A549 (cell line): ENCODE measurements at regions not wholly inside any gene's neighbourhood (a gene's known extent, or its start where the extent isn't known, plus 50 kb on each side); places are given as distances from the start of the nearest gene placed in this dataset.
"Not testable (repeated sequence)": the region's sequence is repeated elsewhere in the genome, so short reads cannot be mapped to it uniquely, and the experiment has no call there.

Source experiments
- ATAC-seq, 2 experiments: fragments of 200-7000 bp in 1 of 2; fragments of >200 bp in 1 of 2; cut with Nextera tagmentation in 1 of 2; cut with Tn5 transposase in 1 of 2; 3 replicates each; pipeline versions ENCODE4 v1.8.0 to v1.9.1; 2018 to 2020; ENCODE audit warnings: mild to moderate bottlenecking in 1 of 2, moderate library complexity in 1 of 2
- CTCF ChIA-PET: fragments of 300-600 bp; sonication (Branson Sonifier 250); formaldehyde crosslinking; extraction: SDS; loops from one replicate; lab custom pipeline; 2021; ENCODE audit warnings: antibody characterized with exemption, inconsistent platforms; lab: Yijun Ruan, JAX
- POLR2A ChIA-PET: fragments of 350-600 bp; formaldehyde crosslinking; extraction: SDS; loops from one replicate; lab custom pipeline; 2021; ENCODE audit warnings: antibody characterized with exemption, inconsistent platforms; lab: Yijun Ruan, JAX
- DNase-seq, 2 experiments: peaks; one replicate each; pipeline versions ENCODE4 v3.0.0 to v3.0.0-alpha.2; 2011 to 2016; ENCODE audit warnings: low read depth in 1 of 2, low spot score in 1 of 2
- FAIRE-seq: peaks from 2 replicates; lab custom pipeline; 2011; peaks lifted over from hg19 to GRCh38; lab: Jason Lieb, UNC
- H3K27ac ChIP-seq, 2 experiments: fragments of >200 bp; sonication (Bioruptor Twin); formaldehyde crosslinking; 3 replicates each; pipeline ENCODE4 v1.5.1; 2016 to 2017
- H3K4me1 ChIP-seq: fragments of >200 bp; sonication (Bioruptor Twin); formaldehyde crosslinking; 3 replicates; pipeline ENCODE4 v1.6.1; 2016
- H3K4me2 ChIP-seq: fragments of >200 bp; sonication (Bioruptor Twin); formaldehyde crosslinking; 3 replicates; pipeline ENCODE4 v1.6.1; 2016
- H3K4me3 ChIP-seq: fragments of >200 bp; sonication (Bioruptor Twin); formaldehyde crosslinking; 3 replicates; pipeline ENCODE4 v1.5.1; 2016
- H3K9me3 ChIP-seq: fragments of >200 bp; sonication (Bioruptor Twin); formaldehyde crosslinking; 3 replicates; pipeline ENCODE4 v1.6.1; 2016
- CBX2 ChIP-seq: fragments of 200-600 bp; sonication (generic); IDR thresholded peaks from 2 replicates; pipeline ENCODE4 v1.6.1; 2016; ENCODE audit warnings: low read depth, mild to moderate bottlenecking, borderline replicate concordance
- HOXA7 ChIP-seq: fragments of 250-450 bp; sonication (Bioruptor Pico); IDR thresholded peaks from 2 replicates; pipeline ENCODE4 v1.5.0; 2020; ENCODE audit warnings: mild to moderate bottlenecking, moderate library complexity
- MAFK ChIP-seq: fragments of 450-650 bp; IDR thresholded peaks from 2 replicates; pipeline ENCODE4 v1.6.1; 2014; ENCODE audit not compliant: partially characterized antibody
- PHF8 ChIP-seq: fragments of 200-600 bp; sonication (generic); IDR thresholded peaks from 2 replicates; pipeline ENCODE4 v1.6.1; 2016; ENCODE audit warnings: low read depth, mild to moderate bottlenecking, antibody characterized with exemption, moderate library complexity, borderline replicate concordance
- RCOR1 ChIP-seq: fragments of 150-350 bp; IDR thresholded peaks from 2 replicates; pipeline ENCODE4 v1.6.1; 2014; ENCODE audit warnings: antibody characterized with exemption, low read length, low read depth
- RFX5 ChIP-seq: fragments of 450-650 bp; IDR thresholded peaks from 2 replicates; pipeline ENCODE4 v1.7.1; 2014; ENCODE audit warnings: antibody characterized with exemption, mild to moderate bottlenecking, moderate library complexity
- RNF2 ChIP-seq: fragments of 200-600 bp; sonication (generic); IDR thresholded peaks from 2 replicates; pipeline ENCODE4 v1.6.1; 2016; ENCODE audit warnings: low read depth, mild to moderate bottlenecking, antibody characterized with exemption, moderate library complexity, borderline replicate concordance
- SREBF2 ChIP-seq: fragments of 450-650 bp; IDR thresholded peaks from 2 replicates; pipeline ENCODE4 v1.6.1; 2014; ENCODE audit warnings: mild to moderate bottlenecking, moderate library complexity
- WGBS: methylation state at CpG from one replicate; pipeline ENCODE4 v1.1.6; 2017; ENCODE audit errors: missing lambda C conversion rate; 5-methylcytosine and 5-hydroxymethylcytosine counted together

- peak overlapping the region; percentile 53 for H3K4me2 ChIP-seq
- H3K4me3 ChIP-seq, FAIRE-seq, H3K9me3 ChIP-seq: not testable (repeated sequence)
- POLR2A ChIA-PET = interaction anchor here (0.9 to 1.2 kb wide), 2 partner anchors 71 to 92 kb away, joined by 3 to 4 read pairs; partner anchors contain the start of genes IFT20, POLDIP2 and TNFAIP1
- peak in 1 of 2 experiments; percentile 80 for DNase-seq
- TF ChIP-seq MAFK = peak; percentile 99
- peak; percentile 89 to 94 for ATAC-seq
- CTCF ChIA-PET = interaction anchor here (0.9 to 11.3 kb wide), 4 partner anchors 13 to 283 kb away, joined by 3 to 93 read pairs (median 3); no protein-coding TSS in a partner anchor
- peak overlapping the region; percentile 53 to 83 for H3K27ac ChIP-seq
- peaks cover 24% of the 10 kb centered on the region for H3K4me1 ChIP-seq
- WGBS = 19% methylated on average over 5 of the region's 5 CpGs
These were observed 54.0 kb upstream of the TMEM97 start for GRCh38 chr17:28264902-28265548.

- CTCF ChIA-PET = interaction anchor here (0.9 to 11.3 kb wide), 5 partner anchors 12 to 282 kb away, joined by 3 to 93 read pairs (median 3); no protein-coding TSS in a partner anchor
- not testable (repeated sequence) for H3K4me3 ChIP-seq, H3K9me3 ChIP-seq, FAIRE-seq, DNase-seq
- H3K4me1 ChIP-seq = peaks cover 23% of the 10 kb centered on the region
- 86% methylated on average over 21 of the region's 21 CpGs for WGBS
- H3K27ac ChIP-seq = peak overlapping the region; percentile 1 to 83; a peak in 3 of 6 replicates
- peak overlapping the region; percentile 53; the same call in 1 of the 3 replicates for H3K4me2 ChIP-seq
- TF ChIP-seq MAFK = peak; percentile 88
- TF ChIP-seq, all 56 proteins: peak for 1; not testable (repeated sequence) for 55
- not testable (repeated sequence) for ATAC-seq
- POLR2A ChIA-PET = interaction anchor here (0.9 kb wide), 1 partner anchor 91 kb away, joined by 4 read pairs; the partner anchor contains the start of gene POLDIP2
These were observed 53.0 kb upstream of the TMEM97 start for GRCh38 chr17:28265856-28266546.

GRCh38 chr17:28266547-28266920, 52.5 kb upstream of the TMEM97 start:
- WGBS = 52% methylated on average over 5 of the region's 5 CpGs
- H3K4me2 ChIP-seq, H3K4me3 ChIP-seq, DNase-seq, ATAC-seq, POLR2A ChIA-PET, FAIRE-seq, H3K9me3 ChIP-seq: not testable (repeated sequence)
- H3K4me1 ChIP-seq = peaks cover 20% of the 10 kb centered on the region
- peak; percentile 98 for TF ChIP-seq MAFK
- CTCF ChIA-PET = interaction anchor here (0.9 to 11.3 kb wide), 3 partner anchors 12 to 31 kb away, joined by 3 to 93 read pairs (median 3); no protein-coding TSS in a partner anchor
- H3K27ac ChIP-seq = peak overlapping the region in 1 of 2 experiments; percentile 83; a peak in 3 of 6 replicates

GRCh38 chr17:28266926-28267719, 51.9 kb upstream of the TMEM97 start:
- ATAC-seq, DNase-seq, H3K9me3 ChIP-seq, POLR2A ChIA-PET, H3K4me2 ChIP-seq, H3K4me3 ChIP-seq, FAIRE-seq: not testable (repeated sequence)
- H3K27ac ChIP-seq = peak overlapping the region in 1 of 2 experiments; percentile 83; a peak in 3 of 6 replicates
- TF ChIP-seq MAFK = peak; percentile 98
- CTCF ChIA-PET = interaction anchor here (0.9 to 11.3 kb wide), 4 partner anchors 11 to 225 kb away, joined by 3 to 93 read pairs (median 3); no protein-coding TSS in a partner anchor
- WGBS = 91% methylated on average over 31 of the region's 31 CpGs
- H3K4me1 ChIP-seq = peaks cover 20% of the 10 kb centered on the region

- FAIRE-seq = no peak
These were observed 51.0 kb upstream of the TMEM97 start for GRCh38 chr17:28267720-28268609.

More at GRCh38 chr17:28267720-28268609, 51.0 kb upstream of the TMEM97 start:
- Histone ChIP-seq H3K27ac (peak overlapping the region in 1 of 2 experiments; percentile 7; a peak in 1 of 6 replicates), H3K4me2 (no peak overlapping the region), H3K4me3 (no peak overlapping the region), H3K9me3 (no peaks in the 10 kb centered on the region), H3K4me1 (peaks cover 20% of the 10 kb centered on the region)
- ChIA-PET POLR2A (no interaction called here), CTCF (interaction anchor here (1.3 to 11.3 kb wide), 3 partner anchors 9 to 224 kb away, joined by 3 to 93 read pairs (median 4); no protein-coding TSS in a partner anchor)
- 89% methylated on average over 25 of the region's 25 CpGs for WGBS
- DNase-seq (no peak), ATAC-seq (no peak)
- no peak for TF ChIP-seq RFX5
- TF ChIP-seq HOXA7 (CRISPR knock-in tag) = no peak
- peak; percentile 97 for TF ChIP-seq MAFK
- TF ChIP-seq CBX2 = no peak
- TF ChIP-seq PHF8 = no peak
- no peak for TF ChIP-seq RNF2
- TF ChIP-seq SREBF2 = no peak
- TF ChIP-seq RCOR1 = no peak
- TF ChIP-seq, all 56 proteins: peak for 1
